GM18907 (cell line): ENCODE measurements at regions not wholly inside any gene's neighbourhood (a gene's known extent, or its start where the extent isn't known, plus 50 kb on each side); places are given as distances from the start of the nearest gene placed in this dataset.
"Not testable (repeated sequence)": the region's sequence is repeated elsewhere in the genome, so short reads cannot be mapped to it uniquely, and the experiment has no call there.

Experiments
- ATAC-seq: cut with Tn5 transposase; IDR thresholded peaks from one replicate; pipeline ENCODE4 v1.9.1; 2021; ENCODE audit warnings: mild to moderate bottlenecking, moderate library complexity; ENCODE audit not compliant: unreplicated experiment

GRCh38 chr1:82153272-82153629 lies 352.5 kb downstream of the ADGRL2 start:
- ATAC-seq: peak; percentile 63

GRCh38 chr1:82152356-82153271 lies 351.9 kb downstream of the ADGRL2 start:
- ATAC-seq: peak; percentile 51

GRCh38 chr1:82145656-82146055 lies 344.9 kb downstream of the ADGRL2 start:
- no peak for ATAC-seq

- no peak for ATAC-seq
Measured at GRCh38 chr1:82143108-82143833, 342.5 kb downstream of the ADGRL2 start.

- no peak for ATAC-seq
Measured at GRCh38 chr1:82141390-82141789, 340.7 kb downstream of the ADGRL2 start.

GRCh38 chr1:82139751-82140468 lies 339.2 kb downstream of the ADGRL2 start:
- ATAC-seq: no peak

GRCh38 chr1:82136351-82136750 lies 335.6 kb downstream of the ADGRL2 start:
- not testable (repeated sequence) for ATAC-seq

- no peak for ATAC-seq
Measured at GRCh38 chr1:82125866-82126265, 325.1 kb downstream of the ADGRL2 start.

GRCh38 chr1:82125119-82125518 lies 324.4 kb downstream of the ADGRL2 start:
- ATAC-seq: no peak

GRCh38 chr1:82121421-82121820 lies 320.7 kb downstream of the ADGRL2 start:
- no peak for ATAC-seq

GRCh38 chr1:82116105-82116504 lies 315.4 kb downstream of the ADGRL2 start:
- ATAC-seq: no peak

- ATAC-seq: no peak
Measured at GRCh38 chr1:82114887-82115286, 314.2 kb downstream of the ADGRL2 start.

- ATAC-seq: no peak
Measured at GRCh38 chr1:82110366-82111254, 309.9 kb downstream of the ADGRL2 start.

- no peak for ATAC-seq
Measured at GRCh38 chr1:82108843-82109242, 308.1 kb downstream of the ADGRL2 start.

- no peak for ATAC-seq
Measured at GRCh38 chr1:82106672-82107071, 305.9 kb downstream of the ADGRL2 start.

GRCh38 chr1:82099170-82099569 lies 298.4 kb downstream of the ADGRL2 start:
- no peak for ATAC-seq

- no peak for ATAC-seq
Measured at GRCh38 chr1:82094136-82094535, 293.4 kb downstream of the ADGRL2 start.

- no peak for ATAC-seq
Measured at GRCh38 chr1:82091729-82092128, 291.0 kb downstream of the ADGRL2 start.

- no peak for ATAC-seq
Measured at GRCh38 chr1:82091265-82091664, 290.5 kb downstream of the ADGRL2 start.

- no peak for ATAC-seq
Measured at GRCh38 chr1:82090104-82090503, 289.4 kb downstream of the ADGRL2 start.
